Epithelial cell of prostate (primary cell): ENCODE measurements at regions not wholly inside any gene's neighbourhood (a gene's known extent, or its start where the extent isn't known, plus 50 kb on each side); places are given as distances from the start of the nearest gene placed in this dataset.
"Not testable (repeated sequence)": the region's sequence is repeated elsewhere in the genome, so short reads cannot be mapped to it uniquely, and the experiment has no call there.

Experiments
- DNase-seq: peaks from one replicate; pipeline ENCODE4 v3.0.0-alpha.2; 2011; ENCODE audit warnings: low read depth, low spot score
- H3K27ac ChIP-seq: fragments of 450-650 bp; 2 replicates; pipeline ENCODE4 v1.5.1; 2017; ENCODE audit warnings: mild to moderate bottlenecking

GRCh38 chr7:39758234-39758970, 135.0 kb downstream of the RALA start:
- no peak overlapping the region for H3K27ac ChIP-seq
- DNase-seq, result no peak

- peak overlapping the region; percentile 8 for H3K27ac ChIP-seq
- DNase-seq, result peak; percentile 29
Observed at GRCh38 chr7:39761449-39761848, 138.1 kb downstream of the RALA start.

- H3K27ac ChIP-seq, DNase-seq: not testable (repeated sequence)
Observed at GRCh38 chr7:39762466-39762865, 139.1 kb downstream of the RALA start.

- not testable (repeated sequence) for H3K27ac ChIP-seq, DNase-seq
Observed at GRCh38 chr7:39762881-39763280, 139.5 kb downstream of the RALA start.

GRCh38 chr7:39765833-39766232, 142.5 kb downstream of the RALA start:
- not testable (repeated sequence) for H3K27ac ChIP-seq, DNase-seq

- DNase-seq, H3K27ac ChIP-seq: not testable (repeated sequence)
Observed at GRCh38 chr7:39768439-39768838, 145.1 kb downstream of the RALA start.

- not testable (repeated sequence) for DNase-seq, H3K27ac ChIP-seq
Observed at GRCh38 chr7:39774341-39774851, 151.0 kb downstream of the RALA start.

GRCh38 chr7:39781557-39781956, 158.2 kb downstream of the RALA start:
- not testable (repeated sequence) for DNase-seq, H3K27ac ChIP-seq

GRCh38 chr7:39786440-39786839, 163.1 kb downstream of the RALA start:
- not testable (repeated sequence) for DNase-seq, H3K27ac ChIP-seq

GRCh38 chr7:39791035-39791434, 159.0 kb upstream of the CDK13 start:
- H3K27ac ChIP-seq, DNase-seq: not testable (repeated sequence)

- H3K27ac ChIP-seq, DNase-seq: not testable (repeated sequence)
Observed at GRCh38 chr7:39791911-39792310, 158.1 kb upstream of the CDK13 start.

GRCh38 chr7:39793026-39793425, 157.0 kb upstream of the CDK13 start:
- H3K27ac ChIP-seq, DNase-seq: not testable (repeated sequence)

GRCh38 chr7:39793851-39794250, 156.2 kb upstream of the CDK13 start:
- not testable (repeated sequence) for H3K27ac ChIP-seq, DNase-seq

GRCh38 chr7:39796947-39797346, 153.1 kb upstream of the CDK13 start:
- DNase-seq, H3K27ac ChIP-seq: not testable (repeated sequence)

GRCh38 chr7:39798077-39798476, 152.0 kb upstream of the CDK13 start:
- H3K27ac ChIP-seq, DNase-seq: not testable (repeated sequence)

- no peak for DNase-seq
Observed at GRCh38 chr7:39808796-39809481, 141.1 kb upstream of the CDK13 start.

GRCh38 chr7:39810204-39810642, 139.8 kb upstream of the CDK13 start:
- peak overlapping the region; percentile 8 for H3K27ac ChIP-seq
- DNase-seq, result no peak

More at GRCh38 chr7:39808796-39809481, 141.1 kb upstream of the CDK13 start:
- no peak overlapping the region for H3K27ac ChIP-seq

GRCh38 chr7:39810710-39811109, 139.3 kb upstream of the CDK13 start:
- peak; percentile 14 for DNase-seq
- peak overlapping the region; percentile 8 for H3K27ac ChIP-seq

- peak; percentile 49 for DNase-seq
- peak overlapping the region; percentile 8 for H3K27ac ChIP-seq
Observed at GRCh38 chr7:39811161-39811614, 138.9 kb upstream of the CDK13 start.

- no peak for DNase-seq
- no peak overlapping the region for H3K27ac ChIP-seq
Observed at GRCh38 chr7:39816462-39817060, 133.5 kb upstream of the CDK13 start.

GRCh38 chr7:39819514-39819913, 130.5 kb upstream of the CDK13 start:
- no peak for DNase-seq
- no peak overlapping the region for H3K27ac ChIP-seq
